NCI-H1105 treated with DMSO at 0.1 percent for 48 hours (cell line): ENCODE measurements at regions not wholly inside any gene's neighbourhood (a gene's known extent, or its start where the extent isn't known, plus 50 kb on each side); places are given as distances from the start of the nearest gene placed in this dataset.
"Not testable (repeated sequence)": the region's sequence is repeated elsewhere in the genome, so short reads cannot be mapped to it uniquely, and the experiment has no call there.

ENCODE experiments used
- DNase-seq: peaks from one replicate; lab custom pipeline; 2025; lab: John Stamatoyannopoulos, UW

GRCh38 chr6:71602385-71603007, 283.9 kb upstream of the RIMS1 start:
- no peak for DNase-seq

- DNase-seq = no peak
Observed at GRCh38 chr6:71603021-71603420, 283.3 kb upstream of the RIMS1 start.

GRCh38 chr6:71608646-71609045, 277.7 kb upstream of the RIMS1 start:
- no peak for DNase-seq

- DNase-seq = no peak
Observed at GRCh38 chr6:71619836-71620235, 266.5 kb upstream of the RIMS1 start.

- DNase-seq = peak; percentile 32
Observed at GRCh38 chr6:71621918-71622519, 264.3 kb upstream of the RIMS1 start.

- DNase-seq = no peak
Observed at GRCh38 chr6:71642120-71642519, 244.2 kb upstream of the RIMS1 start.

GRCh38 chr6:71642793-71643192, 243.6 kb upstream of the RIMS1 start:
- DNase-seq = no peak

GRCh38 chr6:71645299-71645698, 241.1 kb upstream of the RIMS1 start:
- DNase-seq = no peak

- DNase-seq = no peak
Observed at GRCh38 chr6:71649915-71650314, 236.4 kb upstream of the RIMS1 start.

GRCh38 chr6:71651636-71652035, 234.7 kb upstream of the RIMS1 start:
- DNase-seq = no peak

GRCh38 chr6:71656121-71656520, 230.2 kb upstream of the RIMS1 start:
- DNase-seq = no peak

GRCh38 chr6:71665931-71666330, 220.4 kb upstream of the RIMS1 start:
- DNase-seq = no peak

- DNase-seq = no peak
Observed at GRCh38 chr6:71672876-71673275, 213.5 kb upstream of the RIMS1 start.

GRCh38 chr6:71675386-71675785, 211.0 kb upstream of the RIMS1 start:
- DNase-seq = no peak

- DNase-seq = no peak
Observed at GRCh38 chr6:71676298-71676697, 210.1 kb upstream of the RIMS1 start.

GRCh38 chr6:71678091-71678490, 208.3 kb upstream of the RIMS1 start:
- no peak for DNase-seq

GRCh38 chr6:71681234-71681867, 205.0 kb upstream of the RIMS1 start:
- no peak for DNase-seq

GRCh38 chr6:71686021-71686677, 200.2 kb upstream of the RIMS1 start:
- not testable (repeated sequence) for DNase-seq

- no peak for DNase-seq
Observed at GRCh38 chr6:71698702-71699101, 187.6 kb upstream of the RIMS1 start.

GRCh38 chr6:71706523-71706922, 179.8 kb upstream of the RIMS1 start:
- no peak for DNase-seq

GRCh38 chr6:71707059-71707458, 179.3 kb upstream of the RIMS1 start:
- DNase-seq = no peak

- DNase-seq = no peak
Observed at GRCh38 chr6:71720705-71721104, 165.6 kb upstream of the RIMS1 start.

GRCh38 chr6:71721642-71722041, 164.7 kb upstream of the RIMS1 start:
- DNase-seq = no peak
